ENCODE measurements at regions not wholly inside any gene's neighbourhood (a gene's known extent, or its start where the extent isn't known, plus 50 kb on each side); places are given as distances from the start of the nearest gene placed in this dataset.

- TF ChIP-seq, protein P1, sequence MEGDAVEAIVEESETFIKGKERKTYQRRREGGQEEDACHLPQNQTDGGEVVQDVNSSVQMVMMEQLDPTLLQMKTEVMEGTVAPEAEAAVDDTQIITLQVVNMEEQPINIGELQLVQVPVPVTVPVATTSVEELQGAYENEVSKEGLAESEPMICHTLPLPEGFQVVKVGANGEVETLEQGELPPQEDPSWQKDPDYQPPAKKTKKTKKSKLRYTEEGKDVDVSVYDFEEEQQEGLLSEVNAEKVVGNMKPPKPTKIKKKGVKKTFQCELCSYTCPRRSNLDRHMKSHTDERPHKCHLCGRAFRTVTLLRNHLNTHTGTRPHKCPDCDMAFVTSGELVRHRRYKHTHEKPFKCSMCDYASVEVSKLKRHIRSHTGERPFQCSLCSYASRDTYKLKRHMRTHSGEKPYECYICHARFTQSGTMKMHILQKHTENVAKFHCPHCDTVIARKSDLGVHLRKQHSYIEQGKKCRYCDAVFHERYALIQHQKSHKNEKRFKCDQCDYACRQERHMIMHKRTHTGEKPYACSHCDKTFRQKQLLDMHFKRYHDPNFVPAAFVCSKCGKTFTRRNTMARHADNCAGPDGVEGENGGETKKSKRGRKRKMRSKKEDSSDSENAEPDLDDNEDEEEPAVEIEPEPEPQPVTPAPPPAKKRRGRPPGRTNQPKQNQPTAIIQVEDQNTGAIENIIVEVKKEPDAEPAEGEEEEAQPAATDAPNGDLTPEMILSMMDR (IDR thresholded peaks at IDR 0.05; ENCODE audit: low read depth, low read length) = no peak
- TF ChIP-seq EZH2phosphoT487 (IDR thresholded peaks at IDR 0.05; ENCODE audit: low read depth) = no peak
These were observed 353.7 kb downstream of the GLRX3 start for GRCh38 chr10:130489891-130490290.

Measured in OCI-LY3 (cell line).